Endothelial cell of umbilical vein (primary cell): ENCODE measurements at regions not wholly inside any gene's neighbourhood (a gene's known extent, or its start where the extent isn't known, plus 50 kb on each side); places are given as distances from the start of the nearest gene placed in this dataset.

Experiments used
- BruUV-seq: library from RNA; stranded (reverse); fragments of 400-500 nt; replicated peaks from 2 replicates; lab custom pipeline; 2021; lab: Mats Ljungman, UMichigan
- CTCF ChIA-PET: fragments of 300-600, 350-600 bp; sonication (Branson Sonifier 250); formaldehyde crosslinking; loops from one replicate; lab custom pipeline; 2021; ENCODE audit warnings: antibody characterized with exemption, inconsistent platforms; lab: Charles Lee
- POLR2A ChIA-PET: fragments of 300-600, 350-600 bp; sonication (Branson Sonifier 250); formaldehyde crosslinking; loops from one replicate; lab custom pipeline; 2021; ENCODE audit warnings: antibody characterized with exemption, inconsistent platforms; lab: Charles Lee
- DNase-seq: peaks from one replicate; pipeline ENCODE4 v3.0.0-alpha.2; 2011; ENCODE audit warnings: low read depth, low spot score
- FAIRE-seq: peaks from 2 replicates; lab custom pipeline; 2011; peaks lifted over from hg19 to GRCh38; lab: Jason Lieb, UNC
- H2AFZ ChIP-seq: 2 replicates; pipeline ENCODE4 v1.6.0; 2012; ENCODE audit warnings: low read depth, low read length, control low read depth, inconsistent platforms
- H3K27ac ChIP-seq: 2 replicates; pipeline ENCODE4 v1.5.1; 2011; ENCODE audit warnings: low read depth, mild to moderate bottlenecking, control low read depth, low read length, moderate library complexity; ENCODE audit not compliant: insufficient read depth
- H3K27me3 ChIP-seq, 2 experiments: 2 replicates each; pipeline versions ENCODE4 v1.6.0 to v1.6.1; 2011; ENCODE audit warnings: low read length in 2 of 2, mixed read lengths in 1 of 2; ENCODE audit not compliant: control insufficient read depth in 2 of 2, insufficient read depth in 2 of 2
- H3K36me3 ChIP-seq, 2 experiments: 2 replicates in 1 of 2; 3 replicates in 1 of 2; pipeline ENCODE4 v1.5.1; 2011; ENCODE audit warnings: low read length in 2 of 2, mild to moderate bottlenecking in 1 of 2, moderate library complexity in 1 of 2; ENCODE audit not compliant: control insufficient read depth in 2 of 2, insufficient read depth in 2 of 2; ENCODE audit errors: extremely low read depth in 1 of 2
- H3K4me1 ChIP-seq: 3 replicates; pipeline ENCODE4 v1.5.1; 2011; ENCODE audit warnings: mild to moderate bottlenecking, low read length; ENCODE audit not compliant: control insufficient read depth, insufficient read depth; ENCODE audit errors: extremely low read depth
- H3K4me2 ChIP-seq: 2 replicates; pipeline ENCODE4 v1.6.1; 2011; ENCODE audit warnings: low read length, control low read depth, mixed read lengths; ENCODE audit not compliant: insufficient read depth
- H3K4me3 ChIP-seq, 3 experiments: fragments of 200-600 bp in 1 of 3; sonication (generic), shearing (Covaris generic) in 1 of 3; replicated peaks in 1 of 3; 2 replicates each; pipeline ENCODE4 v1.5.1; 2011 to 2016; ENCODE audit warnings: control low read depth in 3 of 3, low read length in 3 of 3, mild to moderate bottlenecking in 2 of 3, inconsistent platforms in 1 of 3, low read depth in 1 of 3, moderate library complexity in 1 of 3; ENCODE audit not compliant: insufficient read depth in 1 of 3
- H3K79me2 ChIP-seq: 2 replicates; pipeline ENCODE4 v1.6.0; 2012; ENCODE audit warnings: low read length, inconsistent platforms; ENCODE audit not compliant: control insufficient read depth, insufficient read depth
- H3K9ac ChIP-seq: replicated peaks from 2 replicates; pipeline ENCODE3; 2011; ENCODE audit warnings: low read length, control low read depth; ENCODE audit not compliant: insufficient read depth; ENCODE audit errors: extremely low read depth
- H3K9me1 ChIP-seq: replicated peaks from 3 replicates; pipeline ENCODE4 v1.6.0; 2011; ENCODE audit warnings: mild to moderate bottlenecking, low read length; ENCODE audit not compliant: control insufficient read depth, insufficient read depth; ENCODE audit errors: extremely low read depth
- H3K9me3 ChIP-seq: replicated peaks from 2 replicates; pipeline ENCODE4 v1.5.1; 2012; ENCODE audit warnings: low read length, inconsistent platforms; ENCODE audit not compliant: control insufficient read depth, insufficient read depth
- H4K20me1 ChIP-seq: replicated peaks from 2 replicates; pipeline ENCODE3; 2011; ENCODE audit warnings: mild to moderate bottlenecking, low read length; ENCODE audit not compliant: control insufficient read depth, insufficient read depth; ENCODE audit errors: extremely low read depth
- EZH2 ChIP-seq: IDR thresholded peaks from 2 replicates; pipeline ENCODE4 v1.6.1; 2012; ENCODE audit warnings: borderline replicate concordance, low read depth, mild to moderate bottlenecking, moderate library complexity, low read length, inconsistent platforms; ENCODE audit not compliant: severe bottlenecking
- FOS ChIP-seq: IDR thresholded peaks from 2 replicates; pipeline ENCODE4 v1.6.1; 2011; ENCODE audit warnings: mild to moderate bottlenecking, low read length, moderate library complexity, borderline replicate concordance; ENCODE audit not compliant: insufficient read depth
- GATA2 ChIP-seq: IDR thresholded peaks from 2 replicates; pipeline ENCODE4 v1.7.0; 2011; ENCODE audit warnings: low read depth, mild to moderate bottlenecking, moderate library complexity, mixed read lengths, low read length; ENCODE audit not compliant: insufficient read length, insufficient read depth
- JUN ChIP-seq: IDR thresholded peaks from 2 replicates; pipeline ENCODE4 v1.6.1; 2011; ENCODE audit warnings: borderline replicate concordance, low read depth; ENCODE audit not compliant: insufficient read length, insufficient read depth
- MYC ChIP-seq: IDR thresholded peaks from one replicate; pipeline ENCODE4 v1.6.1; 2011; ENCODE audit warnings: mild to moderate bottlenecking, low read depth, low read length
- POLR2A ChIP-seq: IDR thresholded peaks from 2 replicates; pipeline ENCODE4 v1.6.1; 2012; ENCODE audit warnings: low read depth, mild to moderate bottlenecking, control low read depth, low read length
- POLR2AphosphoS5 ChIP-seq: IDR thresholded peaks from 2 replicates; pipeline ENCODE4 v1.6.1; 2012; ENCODE audit warnings: low read depth, mild to moderate bottlenecking, control low read depth, low read length, moderate library complexity; ENCODE audit not compliant: insufficient read depth
- dilution Hi-C: fragments of 300-500 bp; cut with MboI; formaldehyde crosslinking; loops from one replicate; pipeline ENCODE4 v1.15.0; 2019; ENCODE audit warnings: low sequenced_read_pairs; ENCODE audit not compliant: extremely low pct_ligation_motif_present
- intact Hi-C: fragments of 100-400 bp; cut with micrococcal nuclease; formaldehyde crosslinking; loops from one replicate; pipeline ENCODE4 v1.10.0; 2022
- TF ChIP-seq, protein P1 (sequence below), 2 donors: IDR thresholded peaks; 1 replicate in 1 of 2; 2 replicates in 1 of 2; pipeline ENCODE4 v1.5.1; 2011; ENCODE audit warnings: low read length in 2 of 2, mild to moderate bottlenecking in 2 of 2, moderate library complexity in 2 of 2, control low read depth in 1 of 2, inconsistent platforms in 1 of 2, low read depth in 1 of 2; ENCODE audit not compliant: insufficient read depth in 1 of 2; ENCODE audit errors: extremely low read depth in 1 of 2
- TF ChIP-seq, protein P2 (sequence below): IDR thresholded peaks from 2 replicates; pipeline ENCODE4 v1.6.1; 2011; ENCODE audit not compliant: insufficient read depth, insufficient read length

- Histone ChIP-seq H3K79me2 (no peaks in the 10 kb centered on the region), H3K9me3 (no peaks in the 10 kb centered on the region), H3K9me1 (no peaks in the 10 kb centered on the region), H3K4me2 (no peak overlapping the region), H2AFZ (no peak overlapping the region), H3K4me1 (no peaks in the 10 kb centered on the region), H3K9ac (no peak overlapping the region), H3K27me3 (no peaks in the 10 kb centered on the region), H3K4me3 (no peak overlapping the region), H4K20me1 (no peaks in the 10 kb centered on the region), H3K36me3 (no peaks in the 10 kb centered on the region), H3K27ac (no peak overlapping the region)
- CTCF ChIA-PET, result no interaction called here
- TF ChIP-seq POLR2AphosphoS5 (no peak), GATA2 (no peak), FOS (no peak), MYC (no peak), JUN (no peak), EZH2 (no peak), POLR2A (no peak)
- TF ChIP-seq, protein P1, sequence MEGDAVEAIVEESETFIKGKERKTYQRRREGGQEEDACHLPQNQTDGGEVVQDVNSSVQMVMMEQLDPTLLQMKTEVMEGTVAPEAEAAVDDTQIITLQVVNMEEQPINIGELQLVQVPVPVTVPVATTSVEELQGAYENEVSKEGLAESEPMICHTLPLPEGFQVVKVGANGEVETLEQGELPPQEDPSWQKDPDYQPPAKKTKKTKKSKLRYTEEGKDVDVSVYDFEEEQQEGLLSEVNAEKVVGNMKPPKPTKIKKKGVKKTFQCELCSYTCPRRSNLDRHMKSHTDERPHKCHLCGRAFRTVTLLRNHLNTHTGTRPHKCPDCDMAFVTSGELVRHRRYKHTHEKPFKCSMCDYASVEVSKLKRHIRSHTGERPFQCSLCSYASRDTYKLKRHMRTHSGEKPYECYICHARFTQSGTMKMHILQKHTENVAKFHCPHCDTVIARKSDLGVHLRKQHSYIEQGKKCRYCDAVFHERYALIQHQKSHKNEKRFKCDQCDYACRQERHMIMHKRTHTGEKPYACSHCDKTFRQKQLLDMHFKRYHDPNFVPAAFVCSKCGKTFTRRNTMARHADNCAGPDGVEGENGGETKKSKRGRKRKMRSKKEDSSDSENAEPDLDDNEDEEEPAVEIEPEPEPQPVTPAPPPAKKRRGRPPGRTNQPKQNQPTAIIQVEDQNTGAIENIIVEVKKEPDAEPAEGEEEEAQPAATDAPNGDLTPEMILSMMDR (IDR thresholded peaks at IDR 0.05; ENCODE audit: extremely low read depth in 1 of 2, insufficient read depth in 1 of 2, low read depth in 1 of 2, low read length in 2 of 2), result no peak
- TF ChIP-seq, protein P2, sequence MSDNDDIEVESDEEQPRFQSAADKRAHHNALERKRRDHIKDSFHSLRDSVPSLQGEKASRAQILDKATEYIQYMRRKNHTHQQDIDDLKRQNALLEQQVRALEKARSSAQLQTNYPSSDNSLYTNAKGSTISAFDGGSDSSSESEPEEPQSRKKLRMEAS, result no peak
- dilution Hi-C loops, result no loop called here
- POLR2A ChIA-PET, result no interaction called here
- BruUV-seq, result no TSS peak
- DNase-seq, result no peak
- FAIRE-seq, result no peak
- intact Hi-C loops, result no loop called here
Measured at GRCh38 chr3:62936626-62937254, 61.5 kb upstream of the CADPS start.
